ENCODE measurements at regions not wholly inside any gene's neighbourhood (a gene's known extent, or its start where the extent isn't known, plus 50 kb on each side); places are given as distances from the start of the nearest gene placed in this dataset.

DNA sequence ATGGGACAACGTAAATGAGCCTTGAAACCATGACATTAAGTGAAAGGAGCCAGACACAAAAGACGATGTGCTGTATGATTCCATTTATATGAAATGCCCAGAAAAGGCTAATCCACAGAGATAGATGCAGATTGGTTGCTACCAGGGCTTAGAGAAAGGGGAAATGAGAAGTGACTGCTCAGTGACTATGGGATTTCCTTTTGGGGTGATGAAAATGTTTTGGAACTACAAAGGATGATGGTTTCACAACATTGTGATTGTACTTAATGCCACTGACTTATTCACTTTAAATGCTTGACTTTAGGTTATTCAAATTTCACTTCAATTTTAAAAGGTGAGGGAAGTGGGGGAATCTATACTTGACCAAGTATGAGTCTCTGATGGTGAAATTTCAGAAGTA lies 414.3 kb downstream of the SETD4 start:
- TF ChIP-seq EGR1 (IDR thresholded peaks at IDR 0.05): no peak
- TF ChIP-seq CREB1 (IDR thresholded peaks at IDR 0.05; ENCODE audit: low read depth): no peak
- no peak for TF ChIP-seq YY1 (IDR thresholded peaks at IDR 0.05; ENCODE audit: low read depth)
- no peak for TF ChIP-seq USF1 (IDR thresholded peaks at IDR 0.05)
- TF ChIP-seq RAD21 (IDR thresholded peaks at IDR 0.05; ENCODE audit: low read depth): no peak
- TF ChIP-seq REST (IDR thresholded peaks at IDR 0.05; ENCODE audit: low read depth): no peak
- no peak for TF ChIP-seq EP300 (IDR thresholded peaks at IDR 0.05; ENCODE audit: borderline replicate concordance)
- no peak for TF ChIP-seq TEAD4 (IDR thresholded peaks at IDR 0.05)
- no peak for TF ChIP-seq NFIC (IDR thresholded peaks at IDR 0.05)
- no peak for TF ChIP-seq FOXM1 (IDR thresholded peaks at IDR 0.05; ENCODE audit: borderline replicate concordance, low read depth)
- no peak for TF ChIP-seq TCF12 (IDR thresholded peaks at IDR 0.05; ENCODE audit: low read depth)
- TF ChIP-seq ZBTB7A (IDR thresholded peaks at IDR 0.05; ENCODE audit: low read depth): no peak
- TF ChIP-seq CEBPB (IDR thresholded peaks at IDR 0.05): no peak
- no peak for TF ChIP-seq TAF1 (IDR thresholded peaks at IDR 0.05; ENCODE audit: low read depth)
- TF ChIP-seq, protein P1, sequence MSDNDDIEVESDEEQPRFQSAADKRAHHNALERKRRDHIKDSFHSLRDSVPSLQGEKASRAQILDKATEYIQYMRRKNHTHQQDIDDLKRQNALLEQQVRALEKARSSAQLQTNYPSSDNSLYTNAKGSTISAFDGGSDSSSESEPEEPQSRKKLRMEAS (IDR thresholded peaks at IDR 0.05): no peak

- no peak for TF ChIP-seq RAD21 (IDR thresholded peaks at IDR 0.05; ENCODE audit: low read depth)
- no peak for TF ChIP-seq TEAD4 (IDR thresholded peaks at IDR 0.05)
- no peak for TF ChIP-seq USF1 (IDR thresholded peaks at IDR 0.05)
- TF ChIP-seq YY1 (IDR thresholded peaks at IDR 0.05; ENCODE audit: low read depth): no peak
- no peak for TF ChIP-seq NFIC (IDR thresholded peaks at IDR 0.05)
- no peak for TF ChIP-seq TCF12 (IDR thresholded peaks at IDR 0.05; ENCODE audit: low read depth)
Observed at GRCh38 chr21:35644523-35644922, 415.8 kb downstream of the SETD4 start.

DNA sequence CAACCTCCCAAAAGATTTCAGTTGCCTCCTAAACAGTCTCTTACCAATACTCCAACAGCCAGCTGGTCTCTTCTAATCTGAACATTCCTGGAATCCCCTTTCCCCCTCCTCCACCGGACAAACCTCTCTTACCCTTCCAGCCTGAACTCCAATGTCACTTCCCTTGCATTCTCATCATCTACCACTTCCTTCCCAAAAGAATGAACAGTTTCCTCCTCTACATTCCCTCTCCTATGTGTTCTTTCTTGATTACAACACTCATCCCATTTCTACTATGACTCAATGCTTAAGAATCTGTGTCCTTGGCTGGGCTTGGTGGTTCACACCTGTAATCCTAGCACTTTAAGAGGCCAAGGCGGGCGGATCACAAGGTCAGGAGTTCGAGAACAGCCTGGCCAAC lies 417.1 kb downstream of the SETD4 start:
- no peak for TF ChIP-seq TAF1 (IDR thresholded peaks at IDR 0.05; ENCODE audit: low read depth)
- no peak for TF ChIP-seq ZBTB7A (IDR thresholded peaks at IDR 0.05; ENCODE audit: low read depth)
- no peak for TF ChIP-seq CREB1 (IDR thresholded peaks at IDR 0.05; ENCODE audit: low read depth)
- TF ChIP-seq FOXM1 (IDR thresholded peaks at IDR 0.05; ENCODE audit: borderline replicate concordance, low read depth): no peak
- TF ChIP-seq RAD21 (IDR thresholded peaks at IDR 0.05; ENCODE audit: low read depth): no peak
- no peak for TF ChIP-seq TCF12 (IDR thresholded peaks at IDR 0.05; ENCODE audit: low read depth)
- no peak for TF ChIP-seq CEBPB (IDR thresholded peaks at IDR 0.05)
- TF ChIP-seq, protein P1 (IDR thresholded peaks at IDR 0.05): no peak
- no peak for TF ChIP-seq NFIC (IDR thresholded peaks at IDR 0.05)
- TF ChIP-seq REST (IDR thresholded peaks at IDR 0.05; ENCODE audit: low read depth): no peak
- no peak for TF ChIP-seq EP300 (IDR thresholded peaks at IDR 0.05; ENCODE audit: borderline replicate concordance)
- TF ChIP-seq USF1 (IDR thresholded peaks at IDR 0.05): no peak

GRCh38 chr21:35641271-35642016 lies 418.9 kb downstream of the SETD4 start:
- TF ChIP-seq, protein P1 (IDR thresholded peaks at IDR 0.05): no peak
- TF ChIP-seq RAD21 (IDR thresholded peaks at IDR 0.05; ENCODE audit: low read depth) (no peak), CREB1 (IDR thresholded peaks at IDR 0.05; ENCODE audit: low read depth) (no peak), FOXM1 (IDR thresholded peaks at IDR 0.05; ENCODE audit: borderline replicate concordance, low read depth) (no peak), TAF1 (IDR thresholded peaks at IDR 0.05; ENCODE audit: low read depth) (no peak), REST (IDR thresholded peaks at IDR 0.05; ENCODE audit: low read depth) (no peak), EP300 (IDR thresholded peaks at IDR 0.05; ENCODE audit: borderline replicate concordance) (no peak)

Measured in Ishikawa (cell line).